ENCODE measurements at regions not wholly inside any gene's neighbourhood (a gene's known extent, or its start where the extent isn't known, plus 50 kb on each side); places are given as distances from the start of the nearest gene placed in this dataset.

GRCh38 chr12:69161829-69162228, 77.5 kb upstream of the CPSF6 start:
- H3K4me1 Mint-ChIP-seq: peaks cover 10% of the 10 kb centered on the region
- H3K9me3 Mint-ChIP-seq: no peaks in the 10 kb centered on the region
- no peaks in the 10 kb centered on the region for H3K27me3 Mint-ChIP-seq (ENCODE audit: low read depth, poor library complexity)
- no peaks in the 10 kb centered on the region for H3K36me3 Mint-ChIP-seq (ENCODE audit: low read depth)
- DNase-seq: no peak
- H3K27ac Mint-ChIP-seq: no peak overlapping the region
- no peak for TF ChIP-seq CTCF (IDR thresholded peaks at IDR 0.05)
- no peak overlapping the region for H3K4me3 Mint-ChIP-seq

- no peaks in the 10 kb centered on the region for H3K9me3 Mint-ChIP-seq
- no peak overlapping the region for H3K4me3 Mint-ChIP-seq
- H3K27me3 Mint-ChIP-seq (ENCODE audit: low read depth, poor library complexity): no peaks in the 10 kb centered on the region
- H3K36me3 Mint-ChIP-seq (ENCODE audit: low read depth): no peaks in the 10 kb centered on the region
- no peak overlapping the region for H3K27ac Mint-ChIP-seq
- no peak for DNase-seq
- H3K4me1 Mint-ChIP-seq: peaks cover 9% of the 10 kb centered on the region
- no peak for TF ChIP-seq CTCF (IDR thresholded peaks at IDR 0.05)
Measured at GRCh38 chr12:69163681-69164362, 75.5 kb upstream of the CPSF6 start.

GRCh38 chr12:69167648-69168165, 71.7 kb upstream of the CPSF6 start:
- Mint-ChIP-seq H3K4me3 (no peak overlapping the region), H3K9me3 (no peaks in the 10 kb centered on the region), H3K4me1 (peaks cover 15% of the 10 kb centered on the region), H3K27ac (peak overlapping the region; percentile 55), H3K36me3 (ENCODE audit: low read depth) (no peaks in the 10 kb centered on the region), H3K27me3 (ENCODE audit: low read depth, poor library complexity) (peaks cover 5% of the 10 kb centered on the region)
- no peak for DNase-seq
- no peak for TF ChIP-seq CTCF (IDR thresholded peaks at IDR 0.05)

DNA sequence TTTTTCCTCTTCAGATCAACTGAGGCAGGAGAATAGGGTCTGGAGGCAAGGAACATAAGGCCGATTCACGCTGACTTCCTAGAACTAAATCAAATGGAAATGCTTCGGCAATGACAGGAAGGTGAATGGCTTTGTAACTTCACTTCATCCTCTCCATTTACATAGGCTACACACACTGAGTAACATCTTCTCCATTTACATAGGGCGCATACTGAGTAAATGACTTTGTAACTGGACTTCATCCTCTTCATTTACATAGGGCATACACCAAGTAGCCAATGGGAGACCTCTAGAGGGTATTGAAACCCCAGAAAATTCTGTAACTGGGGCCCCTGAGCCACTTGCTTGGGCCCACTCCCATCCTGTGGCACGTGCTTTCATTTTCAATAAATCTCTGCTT, 71.0 kb upstream of the CPSF6 start:
- Mint-ChIP-seq H3K36me3 (ENCODE audit: low read depth) (no peaks in the 10 kb centered on the region), H3K4me3 (no peak overlapping the region), H3K9me3 (no peaks in the 10 kb centered on the region), H3K27me3 (ENCODE audit: low read depth, poor library complexity) (peaks cover 5% of the 10 kb centered on the region), H3K27ac (no peak overlapping the region), H3K4me1 (peaks cover 20% of the 10 kb centered on the region)
- no peak for TF ChIP-seq CTCF (IDR thresholded peaks at IDR 0.05)
- DNase-seq: no peak

- H3K4me3 Mint-ChIP-seq: no peak overlapping the region
- DNase-seq: no peak
- H3K27ac Mint-ChIP-seq: peak overlapping the region; percentile 4
- no peak for TF ChIP-seq CTCF (IDR thresholded peaks at IDR 0.05)
- no peaks in the 10 kb centered on the region for H3K9me3 Mint-ChIP-seq
- H3K36me3 Mint-ChIP-seq (ENCODE audit: low read depth): no peaks in the 10 kb centered on the region
- H3K27me3 Mint-ChIP-seq (ENCODE audit: low read depth, poor library complexity): peaks cover 5% of the 10 kb centered on the region
- H3K4me1 Mint-ChIP-seq: peaks cover 25% of the 10 kb centered on the region
Measured at GRCh38 chr12:69168828-69169227, 70.5 kb upstream of the CPSF6 start.

DNA sequence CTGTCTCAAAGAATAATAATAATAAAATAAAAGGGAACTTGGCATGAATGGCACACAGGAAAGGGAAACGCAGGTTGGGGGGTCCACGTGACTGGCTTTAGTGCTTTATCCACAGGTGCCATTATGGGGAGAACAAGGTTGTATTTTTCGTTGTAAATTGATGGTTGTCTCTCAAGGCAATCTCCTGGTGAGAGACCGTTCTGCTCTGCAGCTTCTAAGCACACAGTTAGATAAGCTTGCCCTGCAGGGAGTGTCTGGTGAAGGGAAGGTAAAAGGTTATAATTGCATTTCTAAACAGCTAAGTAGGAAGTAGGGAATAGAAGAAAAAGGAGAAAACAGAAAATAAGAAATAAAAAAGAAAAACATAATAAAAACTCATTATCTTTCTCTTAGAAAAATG, 69.1 kb upstream of the CPSF6 start:
- H3K36me3 Mint-ChIP-seq (ENCODE audit: low read depth): peaks cover 5% of the 10 kb centered on the region
- peaks cover 5% of the 10 kb centered on the region for H3K27me3 Mint-ChIP-seq (ENCODE audit: low read depth, poor library complexity)
- no peak for DNase-seq
- no peak for TF ChIP-seq CTCF (IDR thresholded peaks at IDR 0.05)
- no peak overlapping the region for H3K4me3 Mint-ChIP-seq
- peaks cover 28% of the 10 kb centered on the region for H3K4me1 Mint-ChIP-seq
- H3K27ac Mint-ChIP-seq: no peak overlapping the region
- H3K9me3 Mint-ChIP-seq: peaks cover 4% of the 10 kb centered on the region
